ELF-1 (cell line): ENCODE measurements at regions not wholly inside any gene's neighbourhood (a gene's known extent, or its start where the extent isn't known, plus 50 kb on each side); places are given as distances from the start of the nearest gene placed in this dataset.

Experiments used
- DNase-seq: peaks from one replicate; pipeline ENCODE4 v3.0.0-alpha.2; 2016; ENCODE audit warnings: low read depth, low spot score

DNA sequence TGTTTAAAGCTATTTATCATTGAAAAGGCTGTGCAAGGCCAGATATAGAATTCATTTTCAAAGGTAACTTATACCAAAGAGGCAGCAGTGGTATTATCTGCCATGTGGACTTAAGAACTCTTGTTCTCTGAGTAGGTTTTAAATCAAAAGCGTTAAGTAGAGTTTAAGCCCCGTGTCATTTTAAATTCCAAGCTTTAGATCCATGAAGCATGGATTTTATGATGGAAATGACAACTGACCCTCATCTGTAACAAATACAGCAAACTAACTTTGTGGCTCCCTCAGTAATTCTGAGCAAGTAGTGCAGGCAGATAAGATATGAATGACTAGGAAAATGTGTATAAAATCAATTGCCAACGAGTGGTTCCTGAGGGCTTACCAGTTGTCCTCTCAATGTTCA, 247.0 kb downstream of the WDR11 start:
- no peak for DNase-seq

DNA sequence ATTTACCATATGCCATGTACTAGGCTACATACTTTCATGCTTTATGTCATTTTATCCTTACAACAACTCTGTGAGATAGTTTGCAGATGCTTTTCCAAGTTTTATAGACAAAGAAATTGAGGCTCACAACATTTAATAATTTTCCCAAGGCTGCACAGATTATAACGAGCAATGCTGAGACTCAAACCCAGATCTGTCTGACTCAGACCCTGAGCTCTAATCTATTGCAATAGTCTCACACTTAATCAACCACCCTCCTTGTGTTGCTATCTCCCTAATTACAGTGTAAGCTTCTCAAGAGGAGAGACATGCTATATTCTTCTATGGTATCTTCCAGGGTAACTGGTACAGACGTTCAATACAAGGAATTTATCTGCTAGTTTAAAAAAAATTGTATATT, 247.6 kb downstream of the WDR11 start:
- no peak for DNase-seq

DNA sequence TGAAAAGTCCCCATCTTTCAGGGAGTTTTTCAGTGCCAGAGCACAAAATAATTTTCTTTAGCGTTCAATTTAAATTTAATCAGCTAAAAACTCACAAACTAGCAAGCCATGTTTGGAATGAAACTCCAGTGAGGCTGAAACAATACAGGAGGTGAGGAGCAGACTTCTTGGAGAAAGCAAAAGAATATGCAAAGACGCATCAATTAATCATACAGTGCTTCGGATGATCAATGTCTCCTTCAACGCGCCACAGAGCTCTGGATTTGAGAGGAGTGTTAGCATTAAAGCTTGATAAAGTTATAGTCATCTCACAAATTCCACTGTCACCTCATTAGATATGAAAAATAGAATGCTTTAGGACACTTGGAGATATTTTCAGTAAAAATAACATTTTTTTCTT, 248.0 kb downstream of the WDR11 start:
- DNase-seq = no peak

DNA sequence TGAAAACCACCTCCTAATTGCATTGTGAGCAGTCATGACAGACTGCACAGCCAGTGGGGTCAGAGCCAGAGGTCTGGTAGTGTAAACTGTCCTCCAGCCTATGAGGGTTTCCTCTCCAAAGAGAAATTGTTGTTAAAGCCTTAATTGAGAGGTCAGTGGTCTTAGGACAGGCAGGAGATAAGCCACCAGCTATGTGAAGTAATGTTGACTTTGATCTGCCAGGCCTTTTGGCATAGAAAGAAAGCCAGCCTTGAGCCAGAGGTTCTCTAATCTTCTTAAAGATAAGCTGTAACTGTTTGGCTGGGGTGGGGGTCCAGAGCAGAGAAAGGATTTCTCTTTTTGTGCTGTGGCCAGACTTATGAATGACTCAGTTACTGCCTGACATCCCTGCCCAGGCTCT, 248.4 kb downstream of the WDR11 start:
- peak; percentile 86 for DNase-seq

DNA sequence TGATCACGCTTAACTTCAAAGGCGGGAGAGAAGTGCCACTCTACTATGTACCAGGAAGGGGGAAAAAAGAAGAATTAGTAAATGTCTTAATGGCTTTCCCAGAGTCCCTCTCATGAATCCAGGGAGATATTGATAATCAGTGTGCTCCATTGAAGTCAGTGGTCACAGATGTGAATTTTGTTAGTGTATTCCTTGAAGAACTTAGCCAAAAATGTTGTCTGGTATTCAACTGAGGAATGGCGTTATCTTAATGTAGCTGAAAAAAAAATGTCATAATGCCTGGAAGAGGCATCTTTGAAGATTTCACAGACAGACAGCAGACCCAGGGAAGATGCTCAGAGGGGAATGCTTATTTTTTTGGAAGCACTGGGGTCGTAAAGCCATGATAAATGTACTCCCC, 250.4 kb downstream of the WDR11 start:
- no peak for DNase-seq

DNA sequence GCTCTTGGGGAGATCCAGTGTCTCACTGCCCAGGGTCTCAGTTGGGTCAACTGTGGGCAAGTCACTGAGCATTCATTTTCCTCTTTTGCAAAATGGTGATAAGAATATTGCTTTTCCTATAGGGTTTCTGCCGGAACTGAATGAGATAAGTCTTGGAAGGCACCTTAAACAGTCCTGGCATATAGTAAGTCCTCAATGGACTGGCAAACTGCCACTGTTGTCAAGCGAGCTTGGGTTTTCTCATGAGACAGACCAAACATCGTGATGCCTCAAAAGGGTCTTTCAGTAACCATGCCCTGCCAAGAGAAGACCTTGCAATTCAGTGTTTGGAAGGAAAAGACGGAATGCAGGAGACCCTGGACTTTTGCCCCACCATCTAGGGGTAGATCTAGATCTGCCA, 251.5 kb downstream of the WDR11 start:
- no peak for DNase-seq

DNA sequence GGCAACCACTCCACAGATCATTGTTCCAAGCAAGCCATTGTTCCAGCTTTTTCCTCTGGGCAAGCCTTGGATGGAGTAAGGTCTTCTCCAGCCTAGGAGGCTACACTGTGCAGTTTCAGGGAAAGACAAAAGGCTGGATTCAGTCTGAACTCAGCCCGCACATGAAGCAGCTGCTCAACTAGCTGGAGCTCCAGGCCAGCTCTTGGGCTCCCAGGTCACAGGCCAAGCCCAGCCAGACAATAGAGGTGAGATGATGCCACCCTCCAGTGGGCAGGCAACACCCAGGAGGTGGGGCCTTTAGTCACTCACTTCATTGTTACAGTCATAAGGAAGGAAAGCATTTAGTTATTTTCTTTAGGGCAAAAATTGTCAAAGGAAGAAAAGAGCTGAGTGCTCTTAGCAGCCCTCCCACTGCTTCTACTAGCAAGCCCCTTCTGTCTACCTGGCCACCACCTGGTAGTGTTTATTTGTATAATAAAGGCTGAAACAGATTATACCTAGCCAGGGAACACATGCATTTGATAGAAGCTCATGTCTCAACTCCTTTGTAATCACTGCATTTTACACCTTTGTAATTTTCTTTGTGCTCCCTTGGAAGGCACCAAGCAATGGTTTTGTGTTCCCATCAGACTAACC, 253.4 kb downstream of the WDR11 start:
- no peak for DNase-seq

DNA sequence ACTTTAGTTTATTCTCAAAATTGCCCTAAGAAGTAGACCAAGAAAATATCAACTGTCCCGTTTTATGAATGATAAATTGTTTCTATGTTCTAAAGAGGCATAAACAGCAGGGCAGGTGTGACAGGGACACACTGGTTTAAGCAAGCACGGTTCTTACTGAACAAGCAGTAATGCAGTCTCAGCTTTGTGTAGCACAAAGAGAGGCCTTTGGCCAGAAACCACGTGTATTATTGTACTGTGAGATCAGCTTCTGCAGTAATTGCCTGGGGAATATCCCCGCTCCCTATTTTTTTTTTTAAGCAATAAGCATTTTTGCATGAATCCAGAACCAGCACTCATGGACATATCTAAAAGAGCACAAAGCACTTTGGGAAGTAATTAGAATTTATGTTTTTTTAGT, 255.4 kb downstream of the WDR11 start:
- DNase-seq = no peak

DNA sequence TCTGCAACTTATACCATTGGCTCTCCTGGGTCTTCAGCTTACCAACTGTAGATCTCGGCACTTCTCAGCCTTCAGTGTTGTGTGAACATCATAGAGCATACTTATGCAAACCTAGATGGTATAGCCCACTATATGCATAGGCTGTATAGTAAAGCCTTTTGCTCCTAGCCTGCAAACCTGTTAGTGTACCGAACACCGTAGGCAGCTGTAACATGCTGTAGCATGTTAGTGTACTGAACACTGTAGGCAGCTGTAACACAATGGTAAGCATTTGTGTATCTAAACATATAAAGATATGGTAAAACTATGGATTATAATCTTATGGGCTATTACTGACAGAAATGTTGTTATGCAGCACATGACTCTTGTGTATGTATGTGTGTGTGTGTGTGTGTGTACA, 256.9 kb downstream of the WDR11 start:
- no peak for DNase-seq

DNA sequence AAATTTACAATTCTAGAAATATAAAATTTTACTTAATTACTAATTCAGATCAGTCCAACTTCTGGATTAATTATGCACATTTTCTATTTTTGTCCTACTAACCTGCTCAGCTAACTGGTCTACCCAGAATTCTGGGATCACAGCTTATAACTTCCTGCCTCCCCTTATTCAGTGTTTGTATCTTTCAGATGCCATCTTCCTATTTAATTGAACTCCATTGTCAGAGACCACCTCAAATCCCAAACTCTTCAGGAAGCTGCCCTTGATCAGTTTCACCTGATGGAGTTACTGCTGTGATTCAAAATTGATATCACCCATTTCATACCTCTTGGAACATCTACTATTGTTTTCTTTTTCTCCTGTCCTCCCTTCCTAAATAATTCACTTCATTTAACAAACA, 259.2 kb downstream of the WDR11 start:
- DNase-seq = no peak

DNA sequence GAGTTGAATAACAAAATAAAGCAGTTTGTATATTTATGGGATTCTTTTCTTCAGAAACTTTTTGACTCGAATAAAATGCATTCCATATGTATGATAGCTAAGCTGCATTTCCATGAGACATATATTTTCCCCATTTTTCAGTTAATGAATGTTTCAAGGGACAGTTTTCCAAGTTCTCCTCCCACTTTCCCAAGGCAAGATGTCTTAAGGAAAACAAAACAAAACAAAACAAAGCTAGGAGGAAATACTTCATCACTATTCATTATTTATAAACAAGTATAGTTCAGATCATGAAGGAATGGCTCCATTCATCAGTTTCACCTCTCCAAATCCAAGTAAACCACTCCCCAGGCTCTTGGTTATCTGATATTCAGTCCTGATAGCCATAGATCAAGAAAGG, 261.0 kb downstream of the WDR11 start:
- DNase-seq = no peak

DNA sequence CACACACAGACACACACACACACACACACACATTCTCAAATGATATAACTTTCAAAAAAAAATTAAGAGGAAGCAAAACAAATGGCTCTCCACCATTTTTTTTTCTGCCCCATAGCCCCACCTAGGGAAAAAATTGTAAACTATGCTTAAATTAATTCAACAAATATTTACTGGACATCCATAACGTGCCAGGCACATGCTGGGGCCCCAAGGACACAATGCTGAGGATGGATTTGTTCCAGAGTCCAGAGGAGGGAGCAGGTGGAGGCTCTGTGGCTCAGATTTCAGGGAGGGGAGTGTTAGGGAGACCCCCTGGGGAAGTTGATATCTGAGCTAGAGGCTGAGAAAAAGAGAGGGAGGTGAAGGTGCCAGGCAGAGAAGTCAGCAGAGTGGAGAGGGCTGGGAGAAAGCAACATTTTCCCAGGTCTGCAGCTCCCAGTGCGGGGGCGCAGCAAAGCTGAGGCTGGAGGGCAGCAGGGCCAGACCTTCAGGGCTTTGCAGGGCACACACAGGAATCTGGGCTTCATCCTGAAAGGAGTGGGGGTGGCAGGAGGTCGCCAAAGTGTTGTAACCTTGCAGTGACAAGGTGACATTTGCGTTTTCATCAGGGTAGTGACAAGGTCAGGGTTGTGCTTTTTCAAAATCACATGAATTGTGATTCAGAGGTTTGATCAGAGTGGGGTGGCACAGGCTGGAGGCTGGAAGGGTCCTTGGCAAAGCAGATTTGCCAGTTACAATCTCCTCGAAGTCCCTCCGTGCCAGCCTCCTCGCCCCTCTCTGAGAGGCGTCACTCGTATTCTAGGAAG, 261.6 kb downstream of the WDR11 start:
- peak; percentile 37 for DNase-seq

DNA sequence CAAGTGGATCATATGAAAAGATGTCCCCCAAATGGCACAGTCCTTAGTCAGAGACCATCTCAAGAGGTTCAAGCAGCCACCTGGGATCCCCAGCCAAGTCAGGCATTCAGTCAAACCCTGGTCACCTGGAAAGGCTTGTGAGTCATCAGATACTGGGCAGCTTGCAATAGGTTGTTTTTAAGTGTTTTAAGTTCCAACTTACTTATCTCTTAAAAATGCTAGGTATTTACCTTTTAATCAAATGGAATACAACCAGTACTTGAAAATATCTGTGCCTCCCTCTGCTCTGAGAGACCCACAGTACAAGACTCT, 262.2 kb downstream of the WDR11 start:
- DNase-seq = peak; percentile 32

DNA sequence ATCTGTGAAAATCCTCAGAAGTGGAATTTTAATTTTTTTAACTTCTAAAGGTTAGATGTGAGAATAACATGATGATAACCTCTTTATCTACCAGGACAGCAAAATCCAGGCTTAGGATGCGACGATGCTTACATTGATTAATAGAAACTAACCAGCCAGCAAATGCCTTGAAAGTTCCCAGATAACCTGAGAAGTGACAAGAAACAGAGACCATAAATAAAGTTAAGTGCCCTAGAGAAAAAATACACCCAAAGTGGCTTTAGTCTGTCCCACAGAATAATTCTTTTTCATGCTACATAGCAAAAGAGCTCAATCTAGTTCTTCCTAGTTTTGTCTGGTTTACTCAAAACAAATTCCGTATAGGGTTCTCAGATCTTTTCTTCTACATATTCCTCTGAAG, 262.7 kb downstream of the WDR11 start:
- DNase-seq = no peak

DNA sequence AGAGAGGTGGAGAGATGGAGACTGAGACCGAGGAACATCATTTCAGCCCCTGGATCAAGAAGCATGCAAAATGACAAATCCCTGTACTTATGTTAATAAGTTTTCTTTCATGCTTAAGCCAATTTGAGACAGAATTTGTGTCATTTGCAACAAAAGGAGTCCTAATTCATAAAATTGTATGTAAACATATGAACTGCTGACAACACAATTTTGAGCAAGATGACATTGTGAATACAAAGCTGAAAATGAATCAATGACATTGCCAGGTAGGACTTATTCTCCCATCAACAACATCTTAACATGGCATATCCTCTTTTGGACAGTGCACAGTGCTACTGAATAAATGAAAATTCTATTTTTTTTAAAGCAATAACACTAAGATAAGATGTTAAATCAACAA, 264.0 kb downstream of the WDR11 start:
- DNase-seq = no peak

DNA sequence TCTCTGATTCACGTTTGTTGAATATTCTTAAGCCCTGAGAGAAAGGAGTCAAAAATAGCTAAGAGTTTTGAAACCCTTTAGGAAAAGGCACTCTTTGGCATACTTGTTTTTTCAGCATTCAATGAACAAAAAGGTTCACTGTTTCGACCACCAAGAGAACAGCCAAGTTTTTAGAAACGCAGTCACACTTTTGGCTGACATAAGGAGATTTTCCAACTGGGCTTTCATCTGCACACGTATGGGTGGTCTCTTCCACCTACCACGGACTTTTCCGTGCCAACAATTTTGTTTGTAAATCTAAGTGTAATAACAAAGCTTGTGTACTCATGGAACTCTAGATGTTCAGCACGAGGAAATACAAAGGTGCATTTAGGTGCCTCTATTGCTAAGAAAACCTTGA, 270.3 kb downstream of the WDR11 start:
- no peak for DNase-seq

DNA sequence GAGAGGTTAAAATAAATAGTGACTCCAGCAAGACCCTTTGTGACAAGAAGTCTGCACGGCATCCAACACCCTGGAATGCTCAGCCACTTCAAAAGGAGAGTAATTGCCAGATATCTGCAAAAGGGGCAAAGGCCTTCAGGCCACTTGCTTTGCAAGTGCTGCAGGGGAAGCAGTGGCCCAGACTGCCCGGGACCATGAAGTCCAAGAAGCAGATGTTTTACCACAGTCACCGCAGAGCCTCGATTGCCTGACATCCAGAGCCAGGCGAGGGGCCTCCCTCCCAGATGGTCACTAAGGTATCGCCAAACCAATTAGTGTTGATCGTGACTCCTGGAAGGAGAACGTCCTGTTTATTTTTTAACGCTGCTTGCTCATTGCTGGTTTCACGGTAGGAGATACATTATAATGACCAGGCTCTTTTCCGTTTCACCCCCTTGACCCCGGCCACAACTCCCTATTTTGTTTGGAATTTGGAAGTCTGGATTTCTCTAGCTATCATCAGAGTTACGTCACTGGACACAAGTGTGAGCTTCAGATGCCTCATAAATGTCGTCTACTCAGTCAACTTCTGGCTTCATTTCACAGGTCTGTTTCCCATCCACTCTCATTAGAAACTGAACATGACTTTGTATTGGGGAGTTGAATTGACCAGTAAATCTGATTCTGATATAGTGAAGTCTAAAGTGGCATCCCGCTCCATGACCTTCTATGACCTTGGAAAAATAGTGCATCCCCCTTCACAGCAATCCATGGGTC, 276.2 kb downstream of the WDR11 start:
- DNase-seq = peak; percentile 48

DNA sequence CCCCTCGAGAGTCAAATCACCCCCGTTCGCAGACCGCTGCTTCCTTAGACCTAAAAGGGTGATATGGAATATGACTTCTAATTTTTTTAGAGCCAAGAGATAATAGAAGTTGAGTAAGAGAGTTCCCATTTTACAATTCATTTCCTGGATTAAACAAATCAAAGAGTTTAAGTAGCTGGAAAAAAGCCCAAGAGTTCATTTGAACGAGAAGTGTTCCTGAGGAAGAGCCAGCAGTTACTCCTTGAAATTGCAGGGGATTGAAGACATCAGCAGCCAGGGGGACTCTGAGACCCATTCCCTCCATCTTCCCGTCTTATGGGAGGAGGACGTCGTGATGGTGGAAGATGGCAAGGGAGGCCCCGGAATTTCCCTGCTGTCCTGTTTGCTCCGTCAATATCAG, 277.0 kb downstream of the WDR11 start:
- no peak for DNase-seq

DNA sequence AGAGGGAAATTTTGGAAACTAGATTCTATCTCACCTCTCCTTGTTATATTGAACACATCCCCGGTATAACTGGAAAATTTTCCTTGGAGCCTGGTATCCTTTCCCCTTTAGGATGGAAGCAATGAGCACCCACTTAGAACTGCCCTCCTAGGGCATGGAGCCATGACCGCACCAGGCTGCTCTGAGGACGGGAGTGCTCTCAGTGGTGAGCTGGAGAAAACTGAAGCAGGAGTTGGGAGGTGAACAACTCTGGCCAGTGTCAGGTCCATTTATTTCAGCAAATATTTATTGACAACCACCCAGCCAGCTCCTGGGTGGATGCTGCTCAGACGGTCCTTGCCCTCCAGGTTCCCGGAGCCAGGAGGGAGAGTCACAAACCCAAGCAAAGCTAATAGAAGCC, 278.1 kb downstream of the WDR11 start:
- no peak for DNase-seq

DNA sequence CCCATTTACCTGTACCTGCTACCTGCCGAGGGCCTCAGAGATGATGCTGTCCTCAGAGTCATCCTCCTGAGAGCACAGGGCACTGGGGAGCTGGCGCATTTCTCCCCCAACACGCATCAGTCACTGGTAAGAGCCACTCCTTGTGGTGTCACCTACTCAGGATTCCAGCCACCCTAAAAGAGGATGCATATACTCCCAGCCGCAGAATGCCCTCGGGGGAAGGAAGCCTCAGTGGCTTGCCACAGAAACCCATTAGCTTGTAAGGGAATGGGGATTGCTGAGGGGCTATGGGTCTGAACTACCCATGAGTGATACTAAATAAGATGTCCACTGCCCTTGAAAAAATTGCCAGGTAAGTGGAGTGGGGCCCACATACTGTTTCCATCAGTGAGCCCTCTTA, 279.2 kb downstream of the WDR11 start:
- no peak for DNase-seq

DNA sequence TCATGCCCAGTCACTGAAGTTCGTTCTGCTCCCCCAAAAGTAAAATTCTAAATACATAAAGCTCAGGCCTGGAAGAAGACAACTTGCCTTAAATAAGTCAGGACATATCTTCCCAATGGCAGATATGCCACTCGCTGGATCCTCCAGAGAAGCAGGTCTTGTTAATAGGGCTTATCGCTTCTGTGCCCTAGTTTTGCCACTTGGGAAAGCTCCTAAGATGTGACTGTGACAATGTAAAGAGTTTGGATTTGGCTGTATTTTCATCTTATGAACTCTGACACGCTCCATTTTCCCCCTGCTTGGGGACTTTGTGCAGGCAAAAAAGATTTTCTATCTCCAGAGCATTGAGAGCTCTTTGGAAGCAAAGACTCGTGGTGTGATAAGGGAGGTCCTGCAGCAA, 279.9 kb downstream of the WDR11 start:
- DNase-seq = no peak

DNA sequence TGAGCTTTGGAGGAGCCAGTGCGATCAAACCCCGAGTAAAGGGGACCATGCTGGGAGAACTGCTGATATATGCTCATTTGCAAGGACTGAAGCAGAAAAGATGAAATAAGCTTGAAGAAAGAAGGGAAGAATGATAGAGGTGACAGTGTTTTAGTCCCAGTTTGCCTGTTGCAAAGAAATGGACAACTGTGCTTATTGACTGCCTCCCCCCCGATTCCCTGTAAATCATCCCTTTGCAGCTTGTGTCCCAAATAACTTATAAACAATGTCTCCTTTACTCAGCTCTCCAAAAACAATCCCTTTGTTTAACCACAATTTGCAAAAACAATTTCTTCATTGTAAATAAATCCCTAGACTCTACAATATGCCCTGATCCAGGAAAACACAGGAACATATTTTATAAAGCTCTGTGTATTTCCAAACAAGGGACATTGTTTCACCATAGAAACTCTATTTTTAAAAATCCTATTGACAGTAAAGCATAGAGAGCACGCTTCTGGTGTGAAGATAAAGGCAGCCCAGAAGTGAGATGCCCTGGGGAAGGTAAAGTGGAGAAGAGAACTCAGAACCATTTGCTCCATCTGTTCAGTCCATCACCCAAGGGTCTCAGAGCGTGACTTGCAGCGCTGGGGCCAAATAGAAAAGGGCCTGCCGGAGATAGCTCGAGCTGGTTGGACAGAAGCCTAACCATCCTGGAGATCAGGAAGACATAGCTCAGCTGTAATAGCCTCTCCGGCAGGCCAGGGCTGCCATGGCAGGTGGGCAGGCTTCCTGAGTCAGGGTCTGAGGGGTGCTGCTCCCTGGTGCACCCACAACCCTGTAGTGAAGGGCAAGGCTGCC, 280.5 kb downstream of the WDR11 start:
- DNase-seq = no peak
